ENCODE measurements at regions not wholly inside any gene's neighbourhood (a gene's known extent, or its start where the extent isn't known, plus 50 kb on each side); places are given as distances from the start of the nearest gene placed in this dataset.
"Not testable (repeated sequence)": the region's sequence is repeated elsewhere in the genome, so short reads cannot be mapped to it uniquely, and the experiment has no call there.

GRCh38 chr6:128711149-128711548, 171.8 kb upstream of the LAMA2 start:
- no peaks in the 10 kb centered on the region for H3K36me3 ChIP-seq (ENCODE audit: control insufficient read depth, insufficient read depth, low read length)
- no peak for TF ChIP-seq CTCF (IDR thresholded peaks at IDR 0.05; ENCODE audit: insufficient read depth, low read length, poor library complexity, severe bottlenecking)
- no peaks in the 10 kb centered on the region for H3K27me3 ChIP-seq (replicated peaks; ENCODE audit: control insufficient read depth, insufficient read depth, low read length)
- no peak overlapping the region for H3K4me3 ChIP-seq (replicated peaks; ENCODE audit: low read depth, low read length)
- no peak for DNase-seq (ENCODE audit: extremely low read depth, insufficient read length)

GRCh38 chr6:128710315-128710714, 172.6 kb upstream of the LAMA2 start:
- Histone ChIP-seq H3K27me3 (replicated peaks; ENCODE audit: control insufficient read depth, insufficient read depth, low read length) (no peaks in the 10 kb centered on the region), H3K4me3 (replicated peaks; ENCODE audit: low read depth, low read length) (no peak overlapping the region), H3K36me3 (ENCODE audit: control insufficient read depth, insufficient read depth, low read length) (no peaks in the 10 kb centered on the region)
- no peak for DNase-seq (ENCODE audit: extremely low read depth, insufficient read length)
- no peak for TF ChIP-seq CTCF (IDR thresholded peaks at IDR 0.05; ENCODE audit: insufficient read depth, low read length, poor library complexity, severe bottlenecking)

- TF ChIP-seq CTCF (IDR thresholded peaks at IDR 0.05; ENCODE audit: insufficient read depth, low read length, poor library complexity, severe bottlenecking), result no peak
- Histone ChIP-seq H3K27me3 (replicated peaks; ENCODE audit: control insufficient read depth, insufficient read depth, low read length) (no peaks in the 10 kb centered on the region), H3K4me3 (replicated peaks; ENCODE audit: low read depth, low read length) (no peak overlapping the region), H3K36me3 (ENCODE audit: control insufficient read depth, insufficient read depth, low read length) (no peaks in the 10 kb centered on the region)
- DNase-seq (ENCODE audit: extremely low read depth, insufficient read length), result no peak
Observed at GRCh38 chr6:128704601-128705000, 178.3 kb upstream of the LAMA2 start.

GRCh38 chr6:128703794-128704193, 179.1 kb upstream of the LAMA2 start:
- not testable (repeated sequence) for H3K36me3 ChIP-seq (ENCODE audit: control insufficient read depth, insufficient read depth, low read length); H3K27me3 ChIP-seq (replicated peaks; ENCODE audit: control insufficient read depth, insufficient read depth, low read length); DNase-seq (ENCODE audit: extremely low read depth, insufficient read length); H3K4me3 ChIP-seq (replicated peaks; ENCODE audit: low read depth, low read length)

- Histone ChIP-seq H3K4me3 (replicated peaks; ENCODE audit: low read depth, low read length) (no peak overlapping the region), H3K36me3 (ENCODE audit: control insufficient read depth, insufficient read depth, low read length) (no peaks in the 10 kb centered on the region), H3K27me3 (replicated peaks; ENCODE audit: control insufficient read depth, insufficient read depth, low read length) (no peaks in the 10 kb centered on the region)
- DNase-seq (ENCODE audit: extremely low read depth, insufficient read length), result no peak
- no peak for TF ChIP-seq CTCF (IDR thresholded peaks at IDR 0.05; ENCODE audit: insufficient read depth, low read length, poor library complexity, severe bottlenecking)
Observed at GRCh38 chr6:128696691-128697689, 176.6 kb upstream of the PTPRK start.

- no peaks in the 10 kb centered on the region for H3K36me3 ChIP-seq (ENCODE audit: control insufficient read depth, insufficient read depth, low read length)
- TF ChIP-seq CTCF (IDR thresholded peaks at IDR 0.05; ENCODE audit: insufficient read depth, low read length, poor library complexity, severe bottlenecking), result no peak
- no peak for DNase-seq (ENCODE audit: extremely low read depth, insufficient read length)
- H3K27me3 ChIP-seq (replicated peaks; ENCODE audit: control insufficient read depth, insufficient read depth, low read length), result no peaks in the 10 kb centered on the region
- H3K4me3 ChIP-seq (replicated peaks; ENCODE audit: low read depth, low read length), result no peak overlapping the region
Observed at GRCh38 chr6:128694303-128695009, 174.1 kb upstream of the PTPRK start.

Measured in GM06990 (cell line).